Neural cell (in vitro differentiated cells): ENCODE measurements at regions not wholly inside any gene's neighbourhood (a gene's known extent, or its start where the extent isn't known, plus 50 kb on each side); places are given as distances from the start of the nearest gene placed in this dataset.

ENCODE experiments used
- CTCF ChIP-seq: fragments of 450-650 bp; IDR thresholded peaks from 2 replicates; pipeline ENCODE4 v1.5.1; 2014; ENCODE audit warnings: antibody characterized with exemption, mild to moderate bottlenecking, moderate library complexity; ENCODE audit not compliant: poor library complexity, severe bottlenecking
- POLR2AphosphoS5 ChIP-seq: IDR thresholded peaks from 2 replicates; pipeline ENCODE4 v1.6.1; 2012

DNA sequence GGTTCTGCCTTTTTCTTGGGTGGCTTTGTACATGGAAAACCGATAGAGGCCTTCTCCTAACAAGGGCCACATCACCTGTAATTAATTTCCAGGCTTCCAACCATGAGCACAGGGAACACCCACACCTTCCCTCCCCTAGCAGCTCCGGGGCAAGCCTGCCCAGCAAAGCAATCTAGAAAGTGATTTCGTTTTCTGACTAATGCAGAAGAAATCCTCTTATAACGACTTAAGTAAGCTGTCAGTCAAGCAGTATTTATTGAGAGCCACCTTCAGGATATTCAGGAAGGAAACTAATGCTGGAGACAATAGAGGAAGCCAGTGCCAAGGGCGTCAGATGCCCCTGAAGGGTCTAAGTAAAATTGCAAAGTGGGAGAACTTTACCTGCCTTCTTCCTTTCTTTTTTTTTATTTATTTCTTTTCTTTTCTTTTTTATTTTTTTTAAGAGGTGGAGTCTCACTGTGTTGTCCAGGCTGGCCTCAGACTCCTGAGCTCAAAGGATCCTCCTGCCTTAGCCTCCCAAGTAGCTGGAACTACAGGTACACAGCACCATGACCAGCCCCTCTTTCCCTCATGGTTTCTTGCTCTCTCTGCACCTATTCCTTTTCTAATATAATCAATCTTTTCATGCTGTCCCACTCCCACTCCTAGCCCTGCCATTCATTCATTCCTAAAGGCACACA lies 67.5 kb upstream of the MBOAT1 start:
- no peak for TF ChIP-seq CTCF
- TF ChIP-seq POLR2AphosphoS5 = no peak
